Stimulated activated effector memory CD8-positive, alpha-beta T cell treated with anti-CD3 and anti-CD28 coated beads, Interleukin-12 subunit alpha, Interleukin-12 subunit beta, amount 100 ng/mL, for 72 hours (primary cell): ENCODE measurements at regions not wholly inside any gene's neighbourhood (a gene's known extent, or its start where the extent isn't known, plus 50 kb on each side); places are given as distances from the start of the nearest gene placed in this dataset.
A peak's percentile ranks its signal among the peaks of the same experiment; 100 is the strongest.

Experiments
- ATAC-seq: fragments of 150-1000 bp; cut with Tn5 transposase; 2 replicates; pipeline ENCODE4 v1.10.0; 2021
- DNase-seq, 2 donors: peaks; one replicate each; pipeline ENCODE4 v3.0.0; 2021 to 2022; ENCODE audit warnings: low spot score in 2 of 2
- H3K27ac Mint-ChIP-seq: one replicate; pipeline ENCODE4 v1.8.0; 2022; ENCODE audit warnings: mild to moderate bottlenecking, mixed read lengths
- H3K36me3 Mint-ChIP-seq: one replicate; pipeline ENCODE4 v1.8.0; 2022; ENCODE audit warnings: mild to moderate bottlenecking, mixed read lengths
- H3K4me1 Mint-ChIP-seq: one replicate; pipeline ENCODE4 v1.8.0; 2022; ENCODE audit warnings: mixed read lengths
- H3K4me3 Mint-ChIP-seq: one replicate; pipeline ENCODE4 v1.8.0; 2022; ENCODE audit warnings: mild to moderate bottlenecking, mixed read lengths
- H3K9me3 Mint-ChIP-seq: one replicate; pipeline ENCODE4 v1.8.0; 2022; ENCODE audit warnings: mixed read lengths

DNA sequence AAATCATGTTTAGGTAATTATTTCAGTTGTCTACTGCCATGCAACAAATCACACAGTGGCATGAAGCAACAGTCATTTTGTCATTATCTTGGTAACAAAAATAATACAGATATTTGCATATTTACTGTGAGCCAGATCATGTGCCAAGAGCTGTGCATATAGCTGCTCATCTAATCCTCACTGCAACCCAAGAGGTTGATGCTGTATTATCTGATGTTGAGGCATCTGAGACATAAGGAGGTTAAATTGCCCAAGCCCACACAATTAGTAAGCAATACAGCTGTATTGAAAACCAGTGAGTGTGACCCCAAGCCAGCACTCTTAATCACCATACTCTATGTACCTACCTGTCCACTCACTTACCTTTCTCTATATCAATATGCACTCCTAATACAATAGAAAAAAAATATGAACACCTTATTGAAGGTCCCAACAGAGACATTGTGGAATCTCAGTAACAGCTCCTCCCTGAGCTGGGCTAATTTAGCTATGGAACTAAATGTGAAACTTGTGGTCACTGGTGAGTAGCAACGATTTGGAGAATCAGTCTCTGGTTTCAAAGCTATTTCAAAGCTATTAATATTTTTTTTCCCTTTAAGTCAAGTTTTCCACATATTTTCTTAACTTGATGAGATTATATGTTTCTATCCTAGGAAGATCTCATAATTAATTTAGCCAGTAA is 185.2 kb downstream of the KLF12 start:
- Mint-ChIP-seq H3K27ac (no peak overlapping the region), H3K36me3 (peaks cover 5% of the 10 kb centered on the region), H3K4me1 (peaks cover 58% of the 10 kb centered on the region), H3K9me3 (no peaks in the 10 kb centered on the region), H3K4me3 (no peak overlapping the region)
- DNase-seq (no peak), ATAC-seq (peak; percentile 89)

DNA sequence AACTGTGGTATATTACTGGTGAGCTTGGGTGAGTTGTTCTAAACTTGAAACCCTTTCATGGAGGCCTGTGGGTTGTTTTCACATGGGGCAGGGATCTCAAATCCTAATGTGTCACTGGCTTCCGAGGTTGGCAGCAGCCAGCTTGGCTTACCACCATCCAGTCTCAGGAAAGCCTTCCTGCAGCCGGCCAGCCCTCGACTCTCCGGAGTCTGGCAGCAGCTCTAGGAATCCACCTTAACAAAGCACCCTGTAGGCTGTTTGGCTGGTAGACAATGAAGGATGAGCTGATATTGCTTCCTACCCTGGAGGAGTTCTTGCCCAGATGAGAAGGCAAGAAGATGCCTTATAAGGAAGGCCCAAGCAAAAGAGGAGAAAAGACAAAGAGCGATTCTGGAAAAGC is 188.3 kb downstream of the KLF12 start:
- Mint-ChIP-seq H3K4me1 (peaks cover 62% of the 10 kb centered on the region), H3K36me3 (peaks cover 17% of the 10 kb centered on the region), H3K4me3 (no peak overlapping the region), H3K27ac (no peak overlapping the region), H3K9me3 (no peaks in the 10 kb centered on the region)
- ATAC-seq (no peak), DNase-seq (no peak)

- Mint-ChIP-seq H3K4me3 (no peak overlapping the region), H3K4me1 (peaks cover 62% of the 10 kb centered on the region), H3K27ac (no peak overlapping the region), H3K36me3 (peaks cover 17% of the 10 kb centered on the region), H3K9me3 (no peaks in the 10 kb centered on the region)
- DNase-seq (no peak), ATAC-seq (no peak)
Measured at GRCh38 chr13:73945382-73945781, 188.8 kb downstream of the KLF12 start.

- Mint-ChIP-seq H3K4me1 (peaks cover 62% of the 10 kb centered on the region), H3K36me3 (peaks cover 17% of the 10 kb centered on the region), H3K4me3 (peak overlapping the region; percentile 7), H3K27ac (no peak overlapping the region), H3K9me3 (no peaks in the 10 kb centered on the region)
- DNase-seq (no peak), ATAC-seq (no peak)
Measured at GRCh38 chr13:73943965-73944233, 190.3 kb downstream of the KLF12 start.

- ATAC-seq (peak; percentile 98), DNase-seq (no peak)
- Mint-ChIP-seq H3K4me1 (peaks cover 60% of the 10 kb centered on the region), H3K4me3 (peak overlapping the region; percentile 7), H3K27ac (no peak overlapping the region), H3K36me3 (peaks cover 17% of the 10 kb centered on the region), H3K9me3 (no peaks in the 10 kb centered on the region)
Measured at GRCh38 chr13:73943137-73943964, 190.9 kb downstream of the KLF12 start.

- ATAC-seq (no peak), DNase-seq (no peak)
- Mint-ChIP-seq H3K4me1 (peaks cover 58% of the 10 kb centered on the region), H3K4me3 (no peak overlapping the region), H3K9me3 (no peaks in the 10 kb centered on the region), H3K27ac (no peak overlapping the region), H3K36me3 (peaks cover 17% of the 10 kb centered on the region)
Measured at GRCh38 chr13:73941752-73942151, 192.5 kb downstream of the KLF12 start.

GRCh38 chr13:73940098-73940497 is 194.1 kb downstream of the KLF12 start:
- Mint-ChIP-seq H3K4me3 (no peak overlapping the region), H3K27ac (peak overlapping the region; percentile 34), H3K36me3 (peaks cover 21% of the 10 kb centered on the region), H3K4me1 (peaks cover 56% of the 10 kb centered on the region), H3K9me3 (no peaks in the 10 kb centered on the region)
- ATAC-seq, result no peak
- no peak for DNase-seq

DNA sequence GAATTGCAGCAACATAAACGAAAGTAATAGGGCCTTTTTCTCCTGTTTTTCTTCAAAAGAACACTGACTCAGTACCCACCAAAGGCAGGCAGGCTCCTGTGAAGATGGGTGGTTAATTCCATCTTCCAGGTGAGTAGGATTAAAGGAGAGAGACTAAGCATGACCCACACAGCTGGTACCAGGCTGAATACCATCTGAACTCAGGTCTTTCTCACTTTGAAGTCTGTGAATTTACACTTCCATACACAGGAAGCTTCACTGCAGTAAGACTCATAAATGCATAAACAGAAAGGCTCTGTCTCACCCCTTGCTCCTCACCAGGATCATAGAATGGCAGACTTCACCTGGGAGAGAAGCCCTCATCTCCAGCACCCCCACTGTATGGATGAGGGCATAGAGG is 194.6 kb downstream of the KLF12 start:
- peak overlapping the region; percentile 34 for H3K27ac Mint-ChIP-seq
- H3K36me3 Mint-ChIP-seq, result peaks cover 21% of the 10 kb centered on the region
- ATAC-seq, result no peak
- no peaks in the 10 kb centered on the region for H3K9me3 Mint-ChIP-seq
- peaks cover 57% of the 10 kb centered on the region for H3K4me1 Mint-ChIP-seq
- no peak for DNase-seq
- H3K4me3 Mint-ChIP-seq, result no peak overlapping the region

- no peak for DNase-seq
- H3K4me1 Mint-ChIP-seq, result peaks cover 61% of the 10 kb centered on the region
- no peaks in the 10 kb centered on the region for H3K9me3 Mint-ChIP-seq
- H3K4me3 Mint-ChIP-seq, result no peak overlapping the region
- H3K27ac Mint-ChIP-seq, result no peak overlapping the region
- peaks cover 21% of the 10 kb centered on the region for H3K36me3 Mint-ChIP-seq
- no peak for ATAC-seq
Measured at GRCh38 chr13:73939071-73939380, 195.2 kb downstream of the KLF12 start.

- peaks cover 21% of the 10 kb centered on the region for H3K36me3 Mint-ChIP-seq
- H3K9me3 Mint-ChIP-seq, result no peaks in the 10 kb centered on the region
- DNase-seq (no peak), ATAC-seq (peak; percentile 79)
- peaks cover 61% of the 10 kb centered on the region for H3K4me1 Mint-ChIP-seq
- no peak overlapping the region for H3K4me3 Mint-ChIP-seq
- no peak overlapping the region for H3K27ac Mint-ChIP-seq
Measured at GRCh38 chr13:73938372-73939070, 195.7 kb downstream of the KLF12 start.

- no peak overlapping the region for H3K4me3 Mint-ChIP-seq
- peaks cover 13% of the 10 kb centered on the region for H3K36me3 Mint-ChIP-seq
- no peak overlapping the region for H3K27ac Mint-ChIP-seq
- DNase-seq, result no peak
- no peak for ATAC-seq
- H3K4me1 Mint-ChIP-seq, result peaks cover 61% of the 10 kb centered on the region
- H3K9me3 Mint-ChIP-seq, result no peaks in the 10 kb centered on the region
Measured at GRCh38 chr13:73937441-73937840, 196.8 kb downstream of the KLF12 start.

DNA sequence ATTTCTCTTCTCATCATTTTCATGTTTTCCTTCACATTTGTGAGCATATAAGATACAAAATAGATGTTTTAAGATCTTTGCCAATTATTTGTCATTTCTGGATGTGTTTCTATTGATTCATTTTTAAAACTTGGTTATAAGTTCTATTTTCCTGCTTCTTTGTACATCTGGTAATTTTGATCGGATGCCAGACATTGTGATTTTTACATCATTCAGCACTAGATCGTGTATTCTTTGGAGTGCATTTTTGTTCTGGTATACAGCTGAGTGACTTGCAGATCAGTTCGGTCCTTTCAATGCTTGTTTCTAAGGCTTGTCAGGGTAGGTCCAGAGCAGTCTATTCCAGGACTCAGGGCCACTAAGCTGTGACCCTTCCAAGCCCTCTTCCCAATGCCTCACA is 198.2 kb downstream of the KLF12 start:
- Mint-ChIP-seq H3K27ac (no peak overlapping the region), H3K4me3 (no peak overlapping the region), H3K4me1 (peaks cover 62% of the 10 kb centered on the region), H3K36me3 (peaks cover 8% of the 10 kb centered on the region), H3K9me3 (no peaks in the 10 kb centered on the region)
- ATAC-seq, result no peak
- DNase-seq, result no peak

- H3K36me3 Mint-ChIP-seq, result peaks cover 8% of the 10 kb centered on the region
- peaks cover 52% of the 10 kb centered on the region for H3K4me1 Mint-ChIP-seq
- ATAC-seq (no peak), DNase-seq (no peak)
- no peak overlapping the region for H3K4me3 Mint-ChIP-seq
- no peak overlapping the region for H3K27ac Mint-ChIP-seq
- H3K9me3 Mint-ChIP-seq, result no peaks in the 10 kb centered on the region
Measured at GRCh38 chr13:73934771-73935170, 199.4 kb downstream of the KLF12 start.

- DNase-seq, result no peak
- H3K9me3 Mint-ChIP-seq, result no peaks in the 10 kb centered on the region
- H3K4me3 Mint-ChIP-seq, result no peak overlapping the region
- H3K4me1 Mint-ChIP-seq, result peaks cover 53% of the 10 kb centered on the region
- ATAC-seq, result peak; percentile 65
- peaks cover 14% of the 10 kb centered on the region for H3K36me3 Mint-ChIP-seq
- H3K27ac Mint-ChIP-seq, result no peak overlapping the region
Measured at GRCh38 chr13:73934215-73934641, 200.0 kb downstream of the KLF12 start.

DNA sequence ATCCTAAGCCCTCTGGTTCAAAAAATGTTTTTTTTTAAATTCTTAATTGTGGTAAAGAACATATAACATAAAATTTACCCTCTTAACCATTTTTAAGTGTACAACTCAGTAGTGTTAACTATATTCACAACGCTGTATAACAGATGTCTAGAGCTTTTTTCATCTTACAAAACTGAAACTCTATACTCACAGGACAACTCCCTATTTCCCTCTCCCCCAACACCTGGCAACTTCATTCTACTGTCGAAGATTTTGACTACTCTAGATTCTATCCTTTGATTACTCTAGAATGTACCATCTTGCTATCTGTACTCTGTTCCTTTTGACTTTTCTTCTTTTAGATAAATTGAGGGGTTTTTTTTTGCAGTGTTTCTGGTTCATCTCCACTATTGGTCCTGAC is 200.4 kb downstream of the KLF12 start:
- DNase-seq (no peak), ATAC-seq (no peak)
- Mint-ChIP-seq H3K4me3 (no peak overlapping the region), H3K36me3 (peaks cover 15% of the 10 kb centered on the region), H3K4me1 (peaks cover 53% of the 10 kb centered on the region), H3K27ac (peak overlapping the region; percentile 23), H3K9me3 (no peaks in the 10 kb centered on the region)

GRCh38 chr13:73932091-73932490 is 202.1 kb downstream of the KLF12 start:
- H3K36me3 Mint-ChIP-seq, result peaks cover 15% of the 10 kb centered on the region
- no peaks in the 10 kb centered on the region for H3K9me3 Mint-ChIP-seq
- peaks cover 47% of the 10 kb centered on the region for H3K4me1 Mint-ChIP-seq
- DNase-seq, result no peak
- H3K4me3 Mint-ChIP-seq, result no peak overlapping the region
- ATAC-seq, result peak; percentile 90
- H3K27ac Mint-ChIP-seq, result no peak overlapping the region
